ENCODE measurements at regions not wholly inside any gene's neighbourhood (a gene's known extent, or its start where the extent isn't known, plus 50 kb on each side); places are given as distances from the start of the nearest gene placed in this dataset.

GRCh38 chr3:112746675-112747280 lies 99.9 kb downstream of the CD200R1L start:
- TF ChIP-seq CTCF (conservative IDR thresholded peaks at IDR 0.05) (no peak), ZFX (IDR thresholded peaks at IDR 0.05) (no peak)

All from C4-2B (cell line).